ENCODE measurements at regions not wholly inside any gene's neighbourhood (a gene's known extent, or its start where the extent isn't known, plus 50 kb on each side); places are given as distances from the start of the nearest gene placed in this dataset.

DNA sequence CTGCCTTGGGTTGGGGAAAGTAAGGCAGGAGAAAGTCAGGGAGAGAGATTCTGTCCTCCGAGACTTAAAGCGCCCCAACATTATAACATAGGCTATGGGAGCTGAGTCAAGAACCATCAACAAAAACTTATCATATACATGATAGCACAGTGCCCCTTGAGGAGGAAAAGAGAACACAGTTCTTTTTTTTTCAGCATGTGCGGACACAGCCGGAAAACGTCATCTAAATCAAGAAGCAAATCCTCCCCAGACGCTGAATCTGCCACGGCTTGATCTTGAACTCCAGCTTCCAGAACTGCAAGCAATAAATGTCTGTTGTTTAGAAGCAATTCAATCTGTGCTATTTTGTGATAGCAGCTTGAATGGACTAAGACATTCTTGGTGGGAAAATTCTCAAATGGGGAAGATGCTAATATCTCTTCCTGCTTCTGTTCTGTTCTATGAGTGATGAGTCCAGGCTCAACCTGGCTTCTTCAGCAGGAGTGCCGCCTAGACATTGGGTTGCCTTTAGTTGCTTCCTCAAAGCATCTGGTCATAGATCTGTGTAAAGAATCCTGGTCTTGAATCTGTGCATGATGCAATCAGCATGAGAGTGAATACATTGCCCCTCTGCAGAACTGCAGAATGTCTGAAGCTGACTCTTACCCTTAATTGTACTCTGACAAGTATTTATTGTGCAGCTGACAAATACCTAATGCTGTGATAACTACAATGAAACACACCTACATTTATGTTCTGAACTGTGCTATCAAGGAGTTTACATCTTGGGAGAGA is 549.8 kb upstream of the PRKX start:
- TF ChIP-seq, protein P1, sequence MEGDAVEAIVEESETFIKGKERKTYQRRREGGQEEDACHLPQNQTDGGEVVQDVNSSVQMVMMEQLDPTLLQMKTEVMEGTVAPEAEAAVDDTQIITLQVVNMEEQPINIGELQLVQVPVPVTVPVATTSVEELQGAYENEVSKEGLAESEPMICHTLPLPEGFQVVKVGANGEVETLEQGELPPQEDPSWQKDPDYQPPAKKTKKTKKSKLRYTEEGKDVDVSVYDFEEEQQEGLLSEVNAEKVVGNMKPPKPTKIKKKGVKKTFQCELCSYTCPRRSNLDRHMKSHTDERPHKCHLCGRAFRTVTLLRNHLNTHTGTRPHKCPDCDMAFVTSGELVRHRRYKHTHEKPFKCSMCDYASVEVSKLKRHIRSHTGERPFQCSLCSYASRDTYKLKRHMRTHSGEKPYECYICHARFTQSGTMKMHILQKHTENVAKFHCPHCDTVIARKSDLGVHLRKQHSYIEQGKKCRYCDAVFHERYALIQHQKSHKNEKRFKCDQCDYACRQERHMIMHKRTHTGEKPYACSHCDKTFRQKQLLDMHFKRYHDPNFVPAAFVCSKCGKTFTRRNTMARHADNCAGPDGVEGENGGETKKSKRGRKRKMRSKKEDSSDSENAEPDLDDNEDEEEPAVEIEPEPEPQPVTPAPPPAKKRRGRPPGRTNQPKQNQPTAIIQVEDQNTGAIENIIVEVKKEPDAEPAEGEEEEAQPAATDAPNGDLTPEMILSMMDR (IDR thresholded peaks at IDR 0.05) = peak in 1 of 3 experiments; percentile 32
- no peaks in the 10 kb centered on the region for H3K27me3 ChIP-seq
- H3K9me3 ChIP-seq = no peaks in the 10 kb centered on the region
- intact Hi-C loops (cut with DNase I) = no loop called here
- H3K36me3 ChIP-seq = no peaks in the 10 kb centered on the region
- H3K4me1 ChIP-seq = no peaks in the 10 kb centered on the region
- no peak for DNase-seq (ENCODE audit: low spot score in 2 of 2)
- H3K4me3 ChIP-seq = no peak overlapping the region
- H3K27ac ChIP-seq = no peak overlapping the region

DNA sequence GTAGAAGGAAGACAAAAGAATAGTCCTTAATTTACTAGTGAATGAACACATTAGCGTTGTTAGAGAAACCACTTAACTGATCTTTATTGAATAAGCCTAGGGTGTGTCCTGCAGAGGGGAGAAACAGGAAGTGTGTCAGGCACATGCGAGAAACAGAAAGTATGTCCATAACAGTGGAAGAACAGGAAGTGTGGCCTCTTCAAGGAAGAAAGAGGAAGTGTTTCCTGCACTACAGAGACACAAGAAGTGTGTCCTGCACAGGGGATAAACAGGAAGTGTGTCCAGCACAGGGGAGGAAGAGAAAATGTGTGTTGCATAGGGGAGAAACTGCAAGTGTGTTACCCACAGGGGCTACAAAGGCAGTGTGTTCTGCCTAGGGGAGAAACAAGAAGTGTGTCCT is 539.6 kb upstream of the PRKX start:
- no peak overlapping the region for H3K27ac ChIP-seq
- no peaks in the 10 kb centered on the region for H3K36me3 ChIP-seq
- intact Hi-C loops (cut with DNase I) = no loop called here
- TF ChIP-seq, protein P1 (IDR thresholded peaks at IDR 0.05) = no peak
- DNase-seq (ENCODE audit: low spot score in 2 of 2) = no peak
- H3K4me1 ChIP-seq = no peaks in the 10 kb centered on the region
- H3K9me3 ChIP-seq = no peaks in the 10 kb centered on the region
- H3K27me3 ChIP-seq = no peaks in the 10 kb centered on the region
- H3K4me3 ChIP-seq = no peak overlapping the region

DNA sequence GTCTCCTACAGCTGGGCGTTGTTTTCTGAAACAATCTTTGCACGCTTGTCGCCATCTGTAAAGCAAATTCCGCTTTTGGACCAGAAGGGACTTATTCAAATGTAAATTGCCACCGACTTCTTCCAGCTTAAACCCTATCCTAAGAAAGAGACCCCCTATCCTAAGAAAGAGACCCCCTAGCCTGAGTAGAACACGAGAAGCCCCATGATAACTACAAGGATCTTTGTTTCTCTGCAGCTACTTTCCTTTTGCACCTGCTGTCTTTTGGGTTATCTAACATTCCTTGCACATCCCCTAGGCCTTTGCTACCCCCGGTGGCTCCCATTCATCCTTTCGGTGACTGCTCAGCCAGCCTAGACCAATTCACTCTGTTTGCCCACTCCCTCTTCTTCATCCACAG is 536.0 kb upstream of the PRKX start:
- intact Hi-C loops (cut with DNase I) = no loop called here
- Histone ChIP-seq H3K36me3 (no peaks in the 10 kb centered on the region), H3K27ac (no peak overlapping the region), H3K4me1 (no peaks in the 10 kb centered on the region), H3K27me3 (no peaks in the 10 kb centered on the region), H3K4me3 (no peak overlapping the region), H3K9me3 (no peaks in the 10 kb centered on the region)
- DNase-seq (ENCODE audit: low spot score in 2 of 2) = no peak
- TF ChIP-seq, protein P1 (IDR thresholded peaks at IDR 0.05) = no peak

- peaks cover 0 to 10% of the 10 kb centered on the region in 2 donors for H3K9me3 ChIP-seq
- no peaks in the 10 kb centered on the region for H3K36me3 ChIP-seq
- no peak for DNase-seq (ENCODE audit: low spot score in 2 of 2)
- TF ChIP-seq, protein P1 (IDR thresholded peaks at IDR 0.05) = no peak
- H3K27me3 ChIP-seq = no peaks in the 10 kb centered on the region
- H3K27ac ChIP-seq = no peak overlapping the region
- no peak overlapping the region for H3K4me3 ChIP-seq
- no peaks in the 10 kb centered on the region for H3K4me1 ChIP-seq
- intact Hi-C loops (cut with DNase I) = no loop called here
Observed at GRCh38 chrX:4243759-4244158, 530.3 kb upstream of the PRKX start.

- intact Hi-C loops (cut with DNase I) = no loop called here
- H3K36me3 ChIP-seq = no peaks in the 10 kb centered on the region
- DNase-seq (ENCODE audit: low spot score in 2 of 2) = no peak
- peaks cover 0 to 10% of the 10 kb centered on the region in 2 donors for H3K9me3 ChIP-seq
- no peaks in the 10 kb centered on the region for H3K27me3 ChIP-seq
- TF ChIP-seq, protein P1 (IDR thresholded peaks at IDR 0.05) = no peak
- H3K27ac ChIP-seq = no peak overlapping the region
- H3K4me1 ChIP-seq = no peaks in the 10 kb centered on the region
- no peak overlapping the region for H3K4me3 ChIP-seq
Observed at GRCh38 chrX:4240541-4241194, 527.2 kb upstream of the PRKX start.

All from ascending aorta (tissue), 2 donors.